ENCODE measurements at regions not wholly inside any gene's neighbourhood (a gene's known extent, or its start where the extent isn't known, plus 50 kb on each side); places are given as distances from the start of the nearest gene placed in this dataset.

DNA sequence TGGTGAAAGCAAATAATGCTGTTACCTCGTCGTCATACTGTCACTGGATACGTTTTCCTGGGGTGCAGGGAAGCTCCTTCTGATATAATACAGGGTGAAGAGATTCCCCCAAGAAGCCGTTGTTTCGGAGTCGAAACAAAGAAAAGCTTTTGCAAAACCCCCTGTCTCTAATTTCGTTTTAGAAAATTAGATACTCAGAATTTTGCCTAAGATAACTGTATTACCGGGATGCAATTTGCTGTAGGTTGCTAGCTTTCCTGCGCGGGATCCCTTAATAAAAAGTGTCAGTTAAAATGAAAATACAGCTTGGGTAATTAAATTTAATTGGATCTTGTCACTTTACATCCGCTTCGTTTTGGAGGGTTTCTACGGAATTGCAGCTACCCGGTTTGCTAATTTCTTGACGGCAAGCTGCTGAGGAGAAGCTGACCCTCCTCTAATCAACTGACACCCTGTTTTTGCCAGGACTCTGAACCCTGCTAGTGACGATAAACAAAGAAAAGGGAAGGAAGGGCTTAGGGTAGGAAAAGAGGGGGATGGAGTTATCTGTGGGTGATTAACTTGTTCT is 174.6 kb downstream of the SHOX start:
- no peak overlapping the region for H3K4me3 ChIP-seq
- ATAC-seq (no peak), DNase-seq (ENCODE audit: low read depth, low spot score) (no peak), FAIRE-seq (no peak)
- H3K4me1 ChIP-seq (ENCODE audit: control insufficient read depth, insufficient read depth, low read length) = no peaks in the 10 kb centered on the region
- no peaks in the 10 kb centered on the region; the same call in 2 of the 3 replicates for H3K9me3 ChIP-seq (replicated peaks; ENCODE audit: control insufficient read depth, insufficient read depth, low read length)
- intact Hi-C loops (cut with micrococcal nuclease; ENCODE audit: unreplicated experiment) (no loop called here), in situ Hi-C loops (cut with MboI) (no loop called here)
- CTCF ChIA-PET = no interaction called here
- BruUV-seq (replicated peaks) = no TSS peak
- no peaks in the 10 kb centered on the region for H3K36me3 ChIP-seq (ENCODE audit: control insufficient read depth in 2 of 2, insufficient read depth in 2 of 2, low read length in 1 of 2)
- no peaks in the 10 kb centered on the region for H4K20me1 ChIP-seq (ENCODE audit: control insufficient read depth, insufficient read depth)
- H3K9ac ChIP-seq (ENCODE audit: control insufficient read depth, insufficient read depth, low read length) = no peak overlapping the region
- H3K27me3 ChIP-seq (replicated peaks in 1 of 2; ENCODE audit: control insufficient read depth in 2 of 2, insufficient read depth in 2 of 2, low read length in 1 of 2) = no peaks in the 10 kb centered on the region
- POLR2A ChIA-PET = no interaction called here
- RAD21 ChIA-PET (ENCODE audit: unreplicated experiment) = no interaction called here
- no peak overlapping the region for H3K27ac ChIP-seq (ENCODE audit: control insufficient read depth, insufficient read depth)
- H3K4me2 ChIP-seq (ENCODE audit: control insufficient read depth, insufficient read depth) = no peak overlapping the region
- WGBS (ENCODE audit: insufficient coverage, insufficient replicate concordance, low lambda C conversion rate, missing lambda C conversion rate) = 26% methylated on average over 16 of the region's 16 CpGs
- H3K79me2 ChIP-seq (ENCODE audit: control insufficient read depth, insufficient read depth, low read length) = no peaks in the 10 kb centered on the region
- no peak overlapping the region for H2AFZ ChIP-seq (ENCODE audit: control insufficient read depth, low read depth, low read length)
- SMC1A ChIA-PET (ENCODE audit: uncharacterized antibody, unreplicated experiment) = no interaction called here
- TF ChIP-seq NBN (IDR thresholded peaks at IDR 0.05) (no peak), ZBED1 (IDR thresholded peaks at IDR 0.05; ENCODE audit: borderline replicate concordance) (no peak), RCOR1 (conservative IDR thresholded peaks at IDR 0.05; ENCODE audit: low read depth, low read length) (no peak), ZNF217 (IDR thresholded peaks at IDR 0.05) (no peak), FOS (IDR thresholded peaks at IDR 0.05; ENCODE audit: borderline replicate concordance, extremely low read depth, insufficient read length) (no peak), NFYB (IDR thresholded peaks at IDR 0.05; ENCODE audit: insufficient read depth, low read depth, low read length) (no peak), RAD51 (IDR thresholded peaks at IDR 0.05) (no peak), SP1 (IDR thresholded peaks at IDR 0.05; ENCODE audit: low read depth, low read length) (no peak), EGR1 (IDR thresholded peaks at IDR 0.05; ENCODE audit: borderline replicate concordance in 1 of 2, low read depth in 2 of 2, low read length in 2 of 2) (no peak), EP300 (IDR thresholded peaks at IDR 0.05; ENCODE audit: borderline replicate concordance in 1 of 2, control insufficient read depth in 1 of 2, low read depth in 2 of 2, low read length in 2 of 2) (no peak), BCL3 (IDR thresholded peaks at IDR 0.05; ENCODE audit: borderline replicate concordance, insufficient read depth, low read depth, low read length, poor library complexity, severe bottlenecking) (no peak), ZNF622 (IDR thresholded peaks at IDR 0.05) (no peak), RB1 (IDR thresholded peaks at IDR 0.05; ENCODE audit: borderline replicate concordance) (no peak), WRNIP1 (IDR thresholded peaks at IDR 0.05; ENCODE audit: borderline replicate concordance, low read depth, low read length) (no peak), ZSCAN29 (IDR thresholded peaks at IDR 0.05) (no peak), KDM1A (IDR thresholded peaks at IDR 0.05; ENCODE audit: borderline replicate concordance) (no peak)
- TF ChIP-seq, protein P1, sequence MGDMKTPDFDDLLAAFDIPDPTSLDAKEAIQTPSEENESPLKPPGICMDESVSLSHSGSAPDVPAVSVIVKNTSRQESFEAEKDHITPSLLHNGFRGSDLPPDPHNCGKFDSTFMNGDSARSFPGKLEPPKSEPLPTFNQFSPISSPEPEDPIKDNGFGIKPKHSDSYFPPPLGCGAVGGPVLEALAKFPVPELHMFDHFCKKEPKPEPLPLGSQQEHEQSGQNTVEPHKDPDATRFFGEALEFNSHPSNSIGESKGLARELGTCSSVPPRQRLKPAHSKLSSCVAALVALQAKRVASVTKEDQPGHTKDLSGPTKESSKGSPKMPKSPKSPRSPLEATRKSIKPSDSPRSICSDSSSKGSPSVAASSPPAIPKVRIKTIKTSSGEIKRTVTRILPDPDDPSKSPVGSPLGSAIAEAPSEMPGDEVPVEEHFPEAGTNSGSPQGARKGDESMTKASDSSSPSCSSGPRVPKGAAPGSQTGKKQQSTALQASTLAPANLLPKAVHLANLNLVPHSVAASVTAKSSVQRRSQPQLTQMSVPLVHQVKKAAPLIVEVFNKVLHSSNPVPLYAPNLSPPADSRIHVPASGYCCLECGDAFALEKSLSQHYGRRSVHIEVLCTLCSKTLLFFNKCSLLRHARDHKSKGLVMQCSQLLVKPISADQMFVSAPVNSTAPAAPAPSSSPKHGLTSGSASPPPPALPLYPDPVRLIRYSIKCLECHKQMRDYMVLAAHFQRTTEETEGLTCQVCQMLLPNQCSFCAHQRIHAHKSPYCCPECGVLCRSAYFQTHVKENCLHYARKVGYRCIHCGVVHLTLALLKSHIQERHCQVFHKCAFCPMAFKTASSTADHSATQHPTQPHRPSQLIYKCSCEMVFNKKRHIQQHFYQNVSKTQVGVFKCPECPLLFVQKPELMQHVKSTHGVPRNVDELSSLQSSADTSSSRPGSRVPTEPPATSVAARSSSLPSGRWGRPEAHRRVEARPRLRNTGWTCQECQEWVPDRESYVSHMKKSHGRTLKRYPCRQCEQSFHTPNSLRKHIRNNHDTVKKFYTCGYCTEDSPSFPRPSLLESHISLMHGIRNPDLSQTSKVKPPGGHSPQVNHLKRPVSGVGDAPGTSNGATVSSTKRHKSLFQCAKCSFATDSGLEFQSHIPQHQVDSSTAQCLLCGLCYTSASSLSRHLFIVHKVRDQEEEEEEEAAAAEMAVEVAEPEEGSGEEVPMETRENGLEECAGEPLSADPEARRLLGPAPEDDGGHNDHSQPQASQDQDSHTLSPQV (IDR thresholded peaks at IDR 0.05) = no peak
- TF ChIP-seq, protein P2, sequence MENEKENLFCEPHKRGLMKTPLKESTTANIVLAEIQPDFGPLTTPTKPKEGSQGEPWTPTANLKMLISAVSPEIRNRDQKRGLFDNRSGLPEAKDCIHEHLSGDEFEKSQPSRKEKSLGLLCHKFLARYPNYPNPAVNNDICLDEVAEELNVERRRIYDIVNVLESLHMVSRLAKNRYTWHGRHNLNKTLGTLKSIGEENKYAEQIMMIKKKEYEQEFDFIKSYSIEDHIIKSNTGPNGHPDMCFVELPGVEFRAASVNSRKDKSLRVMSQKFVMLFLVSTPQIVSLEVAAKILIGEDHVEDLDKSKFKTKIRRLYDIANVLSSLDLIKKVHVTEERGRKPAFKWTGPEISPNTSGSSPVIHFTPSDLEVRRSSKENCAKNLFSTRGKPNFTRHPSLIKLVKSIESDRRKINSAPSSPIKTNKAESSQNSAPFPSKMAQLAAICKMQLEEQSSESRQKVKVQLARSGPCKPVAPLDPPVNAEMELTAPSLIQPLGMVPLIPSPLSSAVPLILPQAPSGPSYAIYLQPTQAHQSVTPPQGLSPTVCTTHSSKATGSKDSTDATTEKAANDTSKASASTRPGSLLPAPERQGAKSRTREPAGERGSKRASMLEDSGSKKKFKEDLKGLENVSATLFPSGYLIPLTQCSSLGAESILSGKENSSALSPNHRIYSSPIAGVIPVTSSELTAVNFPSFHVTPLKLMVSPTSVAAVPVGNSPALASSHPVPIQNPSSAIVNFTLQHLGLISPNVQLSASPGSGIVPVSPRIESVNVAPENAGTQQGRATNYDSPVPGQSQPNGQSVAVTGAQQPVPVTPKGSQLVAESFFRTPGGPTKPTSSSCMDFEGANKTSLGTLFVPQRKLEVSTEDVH (IDR thresholded peaks at IDR 0.05; ENCODE audit: low read depth, partially characterized antibody) = no peak
